Activated CD4-positive, alpha-beta T cell treated with anti-CD3 and anti-CD28 coated beads, Interleukin-2, amount 10 ng/mL, durations not matched to agents 24 days and 14 days (primary cell): ENCODE measurements at regions not wholly inside any gene's neighbourhood (a gene's known extent, or its start where the extent isn't known, plus 50 kb on each side); places are given as distances from the start of the nearest gene placed in this dataset.

Experiments used
- DNase-seq: peaks from one replicate; pipeline ENCODE4 v3.0.0; 2022
- H3K27ac Mint-ChIP-seq: one replicate; pipeline ENCODE4 v1.8.0; 2022; ENCODE audit warnings: mild to moderate bottlenecking, mixed read lengths
- H3K27me3 Mint-ChIP-seq: one replicate; pipeline ENCODE4 v1.8.0; 2022; ENCODE audit warnings: mixed read lengths
- H3K36me3 Mint-ChIP-seq: one replicate; pipeline ENCODE4 v1.8.0; 2022; ENCODE audit warnings: low read depth, mild to moderate bottlenecking, mixed read lengths
- H3K4me1 Mint-ChIP-seq: one replicate; pipeline ENCODE4 v1.8.0; 2021; ENCODE audit warnings: mixed read lengths
- H3K4me3 Mint-ChIP-seq: one replicate; pipeline ENCODE4 v1.8.0; 2022; ENCODE audit warnings: mild to moderate bottlenecking, moderate library complexity, mixed read lengths
- H3K9me3 Mint-ChIP-seq: one replicate; pipeline ENCODE4 v1.8.0; 2021; ENCODE audit warnings: mixed read lengths
- intact Hi-C: fragments of 100-400 bp; cut with micrococcal nuclease; formaldehyde crosslinking; loops from one replicate; pipeline ENCODE4 v1.15.1; 2023

GRCh38 chr21:38985568-38986378 is 180.0 kb downstream of the ETS2 start:
- Mint-ChIP-seq H3K27ac (peak overlapping the region; percentile 91), H3K27me3 (peaks cover 4% of the 10 kb centered on the region), H3K4me1 (peaks cover 39% of the 10 kb centered on the region), H3K4me3 (peak overlapping the region; percentile 69), H3K9me3 (peaks cover 8% of the 10 kb centered on the region), H3K36me3 (peaks cover 4% of the 10 kb centered on the region)
- peak; percentile 88 for DNase-seq
- intact Hi-C loops = loop anchor here (1.0 to 10.0 kb wide), 6 partner anchors 15 to 218 kb away; no protein-coding TSS in a partner anchor

GRCh38 chr21:38984982-38985567 is 179.3 kb downstream of the ETS2 start:
- DNase-seq = peak; percentile 78
- Mint-ChIP-seq H3K27ac (peak overlapping the region; percentile 91), H3K36me3 (peaks cover 4% of the 10 kb centered on the region), H3K9me3 (peaks cover 8% of the 10 kb centered on the region), H3K4me3 (peak overlapping the region; percentile 69), H3K4me1 (peaks cover 46% of the 10 kb centered on the region), H3K27me3 (peaks cover 4% of the 10 kb centered on the region)
- intact Hi-C loops = loop anchor here (1.0 to 10.0 kb wide), 6 partner anchors 15 to 218 kb away; no protein-coding TSS in a partner anchor

- Mint-ChIP-seq H3K27me3 (peaks cover 4% of the 10 kb centered on the region), H3K4me1 (peaks cover 52% of the 10 kb centered on the region), H3K4me3 (peak overlapping the region; percentile 69), H3K36me3 (peaks cover 4% of the 10 kb centered on the region), H3K9me3 (peaks cover 8% of the 10 kb centered on the region), H3K27ac (peak overlapping the region; percentile 91)
- DNase-seq = no peak
- intact Hi-C loops = loop anchor here (2.0 to 10.0 kb wide), 2 partner anchors 70 to 150 kb away; no protein-coding TSS in a partner anchor
These were observed 178.8 kb downstream of the ETS2 start for GRCh38 chr21:38984568-38984967.

GRCh38 chr21:38983560-38983959 is 177.8 kb downstream of the ETS2 start:
- peaks cover 4% of the 10 kb centered on the region for H3K36me3 Mint-ChIP-seq
- H3K27me3 Mint-ChIP-seq = peaks cover 2% of the 10 kb centered on the region
- intact Hi-C loops = loop anchor here (10.0 kb wide), 1 partner anchor 149 kb away; no protein-coding TSS in a partner anchor
- H3K9me3 Mint-ChIP-seq = peaks cover 8% of the 10 kb centered on the region
- peak overlapping the region; percentile 91 for H3K27ac Mint-ChIP-seq
- H3K4me1 Mint-ChIP-seq = peaks cover 56% of the 10 kb centered on the region
- no peak overlapping the region for H3K4me3 Mint-ChIP-seq
- no peak for DNase-seq

GRCh38 chr21:38982804-38983203 is 177.1 kb downstream of the ETS2 start:
- intact Hi-C loops = loop anchor here (10.0 kb wide), 1 partner anchor 148 kb away; no protein-coding TSS in a partner anchor
- H3K27me3 Mint-ChIP-seq = peaks cover 2% of the 10 kb centered on the region
- no peak for DNase-seq
- no peak overlapping the region for H3K27ac Mint-ChIP-seq
- H3K9me3 Mint-ChIP-seq = peaks cover 8% of the 10 kb centered on the region
- H3K36me3 Mint-ChIP-seq = peaks cover 4% of the 10 kb centered on the region
- peaks cover 55% of the 10 kb centered on the region for H3K4me1 Mint-ChIP-seq
- H3K4me3 Mint-ChIP-seq = no peak overlapping the region

GRCh38 chr21:38982096-38982495 is 176.4 kb downstream of the ETS2 start:
- DNase-seq = no peak
- H3K4me1 Mint-ChIP-seq = peaks cover 54% of the 10 kb centered on the region
- peaks cover 2% of the 10 kb centered on the region for H3K27me3 Mint-ChIP-seq
- H3K9me3 Mint-ChIP-seq = peaks cover 8% of the 10 kb centered on the region
- H3K4me3 Mint-ChIP-seq = no peak overlapping the region
- intact Hi-C loops = loop anchor here (10.0 kb wide), 1 partner anchor 147 kb away; no protein-coding TSS in a partner anchor
- H3K27ac Mint-ChIP-seq = no peak overlapping the region
- peaks cover 4% of the 10 kb centered on the region for H3K36me3 Mint-ChIP-seq

GRCh38 chr21:38980416-38981313 is 174.9 kb downstream of the ETS2 start:
- peak overlapping the region; percentile 74 for H3K27ac Mint-ChIP-seq
- H3K4me3 Mint-ChIP-seq = no peak overlapping the region
- peaks cover 2% of the 10 kb centered on the region for H3K27me3 Mint-ChIP-seq
- intact Hi-C loops = loop anchor here (10.0 kb wide), 1 partner anchor 146 kb away; no protein-coding TSS in a partner anchor
- H3K4me1 Mint-ChIP-seq = peaks cover 48% of the 10 kb centered on the region
- DNase-seq = no peak
- H3K36me3 Mint-ChIP-seq = peaks cover 4% of the 10 kb centered on the region
- peaks cover 8% of the 10 kb centered on the region for H3K9me3 Mint-ChIP-seq

GRCh38 chr21:38979271-38980121 is 173.8 kb downstream of the ETS2 start:
- Mint-ChIP-seq H3K9me3 (peaks cover 8% of the 10 kb centered on the region), H3K27me3 (peaks cover 2% of the 10 kb centered on the region), H3K4me3 (peak overlapping the region; percentile 28), H3K4me1 (peaks cover 36% of the 10 kb centered on the region), H3K36me3 (peaks cover 2% of the 10 kb centered on the region), H3K27ac (peak overlapping the region; percentile 75)
- peak; percentile 67 for DNase-seq
- intact Hi-C loops = loop anchor here (1.0 to 10.0 kb wide), 2 partner anchors 20 to 145 kb away; no protein-coding TSS in a partner anchor

GRCh38 chr21:38976900-38977299 is 171.2 kb downstream of the ETS2 start:
- Mint-ChIP-seq H3K27ac (no peak overlapping the region), H3K9me3 (peaks cover 4% of the 10 kb centered on the region), H3K4me3 (no peak overlapping the region), H3K4me1 (peaks cover 26% of the 10 kb centered on the region), H3K27me3 (peaks cover 2% of the 10 kb centered on the region), H3K36me3 (no peaks in the 10 kb centered on the region)
- intact Hi-C loops = no loop called here
- DNase-seq = no peak

GRCh38 chr21:38973552-38973951 is 167.8 kb downstream of the ETS2 start:
- DNase-seq = no peak

GRCh38 chr21:38972078-38972477 is 166.3 kb downstream of the ETS2 start:
- H3K4me3 Mint-ChIP-seq = no peak overlapping the region
- H3K27me3 Mint-ChIP-seq = no peaks in the 10 kb centered on the region
- intact Hi-C loops = no loop called here
- DNase-seq = no peak
- H3K9me3 Mint-ChIP-seq = no peaks in the 10 kb centered on the region
- peaks cover 9% of the 10 kb centered on the region for H3K4me1 Mint-ChIP-seq
- peaks cover 2% of the 10 kb centered on the region for H3K36me3 Mint-ChIP-seq
- H3K27ac Mint-ChIP-seq = no peak overlapping the region

More at GRCh38 chr21:38973552-38973951, 167.8 kb downstream of the ETS2 start:
- intact Hi-C loops = no loop called here
- Mint-ChIP-seq H3K36me3 (peaks cover 2% of the 10 kb centered on the region), H3K4me1 (peaks cover 7% of the 10 kb centered on the region), H3K27ac (no peak overlapping the region), H3K4me3 (no peak overlapping the region), H3K9me3 (no peaks in the 10 kb centered on the region), H3K27me3 (no peaks in the 10 kb centered on the region)

GRCh38 chr21:38970765-38971164 is 165.0 kb downstream of the ETS2 start:
- H3K4me1 Mint-ChIP-seq = peaks cover 7% of the 10 kb centered on the region
- H3K27me3 Mint-ChIP-seq = no peaks in the 10 kb centered on the region
- intact Hi-C loops = no loop called here
- H3K27ac Mint-ChIP-seq = no peak overlapping the region
- H3K36me3 Mint-ChIP-seq = peaks cover 2% of the 10 kb centered on the region
- no peak for DNase-seq
- no peaks in the 10 kb centered on the region for H3K9me3 Mint-ChIP-seq
- no peak overlapping the region for H3K4me3 Mint-ChIP-seq
